Stimulated activated CD4-positive, alpha-beta T cell treated with anti-CD3 and anti-CD28 coated beads, Interleukin-15, amount 100 ng/mL, for 48 hours (primary cell): ENCODE measurements at regions not wholly inside any gene's neighbourhood (a gene's known extent, or its start where the extent isn't known, plus 50 kb on each side); places are given as distances from the start of the nearest gene placed in this dataset.
"Not testable (repeated sequence)": the region's sequence is repeated elsewhere in the genome, so short reads cannot be mapped to it uniquely, and the experiment has no call there.

Experiments used
- DNase-seq, 2 donors: peaks; one replicate each; pipeline ENCODE4 v3.0.0-alpha.2; 2020; ENCODE audit warnings: low read depth in 2 of 2

DNA sequence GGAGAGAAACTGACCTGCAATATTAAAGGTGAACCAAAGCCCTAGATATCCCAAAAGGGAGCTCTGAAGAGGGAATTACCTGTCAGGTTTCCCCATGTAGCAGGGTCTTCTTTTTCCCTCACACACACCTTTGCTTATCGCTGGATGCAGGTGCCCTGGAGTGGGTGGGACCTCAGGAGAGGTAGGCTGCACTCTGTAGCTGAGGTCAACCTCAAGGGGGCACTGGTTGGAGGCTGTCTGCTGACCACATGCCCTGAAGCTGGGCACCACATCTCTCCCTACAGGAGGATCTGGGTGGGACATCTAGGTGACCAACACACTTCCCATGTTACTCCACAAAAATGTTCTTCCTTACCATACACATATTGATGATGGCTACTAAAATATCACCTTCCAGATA is 298.7 kb upstream of the USP25 start:
- no peak for DNase-seq

- DNase-seq: no peak
These were observed 296.7 kb upstream of the USP25 start for GRCh38 chr21:15433091-15433490.

- DNase-seq: no peak
These were observed 295.4 kb upstream of the USP25 start for GRCh38 chr21:15434163-15434905.

GRCh38 chr21:15436031-15436430 is 293.8 kb upstream of the USP25 start:
- no peak for DNase-seq

DNA sequence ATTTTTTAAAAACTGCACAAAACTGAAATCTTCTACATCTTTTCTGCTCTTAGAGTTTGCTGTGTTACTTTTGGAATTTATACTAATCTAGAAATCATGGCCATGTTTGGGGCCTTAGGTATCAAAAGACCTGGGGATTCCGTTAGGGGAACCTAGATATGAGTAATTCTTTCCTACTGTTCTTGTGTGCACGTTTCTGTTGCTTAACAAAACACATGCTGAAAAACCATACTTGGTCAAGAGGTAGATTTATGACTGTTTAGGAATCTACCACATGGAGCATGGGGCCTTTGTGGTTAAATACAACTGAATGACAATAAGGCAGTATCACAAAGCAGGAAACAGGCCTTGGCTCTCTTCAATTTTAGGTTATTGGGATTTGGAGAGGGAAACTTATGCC is 291.9 kb upstream of the USP25 start:
- DNase-seq: no peak

- DNase-seq: no peak
These were observed 290.1 kb upstream of the USP25 start for GRCh38 chr21:15439726-15440125.

DNA sequence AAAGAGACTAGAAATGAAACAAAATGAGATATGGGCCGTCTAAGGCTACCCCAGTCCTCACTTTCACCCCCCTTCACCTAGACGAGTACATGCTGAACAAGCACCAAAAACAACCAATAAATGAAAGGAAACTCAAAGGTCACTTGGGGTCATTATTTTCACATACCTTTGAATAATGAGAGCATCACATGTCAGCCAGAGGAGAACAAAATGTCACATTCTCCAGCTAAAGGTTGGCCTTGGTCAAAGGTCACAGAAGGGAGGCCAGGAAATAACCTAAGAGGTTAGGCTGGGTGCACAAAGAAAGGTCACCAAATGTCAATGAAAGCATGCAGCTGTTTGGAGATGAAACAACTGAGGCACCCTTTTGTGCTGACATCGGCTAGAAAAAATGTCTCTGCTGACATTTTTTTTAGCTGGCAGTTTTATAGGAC is 288.7 kb upstream of the USP25 start:
- no peak for DNase-seq

GRCh38 chr21:15441992-15442391 is 287.8 kb upstream of the USP25 start:
- DNase-seq: no peak

- no peak for DNase-seq
These were observed 286.9 kb upstream of the USP25 start for GRCh38 chr21:15442743-15443469.

GRCh38 chr21:15443740-15444117 is 286.1 kb upstream of the USP25 start:
- DNase-seq: no peak

DNA sequence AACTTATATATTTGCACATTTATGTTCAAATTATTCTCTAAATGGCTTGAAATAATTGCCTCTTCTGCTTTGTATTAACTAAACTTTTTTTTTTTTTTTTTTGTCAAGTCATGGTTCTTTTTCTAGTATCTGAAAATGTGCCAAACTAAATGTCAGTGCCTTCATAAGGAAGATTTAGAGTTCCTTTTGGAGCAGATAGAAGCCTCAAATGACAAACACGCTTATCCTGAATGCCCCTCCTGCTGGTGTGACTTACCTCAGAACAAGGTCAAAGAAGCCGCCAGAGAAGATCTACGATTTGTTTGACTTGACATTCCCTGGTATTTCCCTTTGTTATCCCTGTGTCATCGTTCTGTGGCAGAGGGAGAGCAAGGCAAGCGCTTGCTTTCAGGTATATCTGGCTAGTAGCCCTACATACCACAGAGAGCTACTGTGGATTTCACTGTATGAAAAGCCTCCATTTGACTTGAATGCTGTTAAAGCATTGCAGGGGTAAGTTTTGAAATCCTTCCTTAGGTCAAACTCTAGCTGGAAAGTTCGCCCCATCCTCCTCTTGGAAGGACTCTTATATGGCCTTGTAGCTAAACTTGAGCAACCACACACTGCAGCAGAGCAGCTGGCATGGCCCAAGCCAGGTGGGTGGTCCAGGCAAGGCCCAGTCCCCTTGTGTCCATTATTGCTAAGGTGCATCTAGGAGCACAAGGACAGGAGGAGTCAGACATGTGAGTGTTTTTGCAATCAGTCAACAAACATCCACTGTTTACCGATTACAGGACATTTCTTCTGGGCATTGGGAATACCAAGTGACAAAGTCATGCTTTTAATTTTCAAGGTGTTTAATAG is 285.4 kb upstream of the USP25 start:
- no peak for DNase-seq

- DNase-seq: no peak
These were observed 284.5 kb upstream of the USP25 start for GRCh38 chr21:15445327-15445726.

DNA sequence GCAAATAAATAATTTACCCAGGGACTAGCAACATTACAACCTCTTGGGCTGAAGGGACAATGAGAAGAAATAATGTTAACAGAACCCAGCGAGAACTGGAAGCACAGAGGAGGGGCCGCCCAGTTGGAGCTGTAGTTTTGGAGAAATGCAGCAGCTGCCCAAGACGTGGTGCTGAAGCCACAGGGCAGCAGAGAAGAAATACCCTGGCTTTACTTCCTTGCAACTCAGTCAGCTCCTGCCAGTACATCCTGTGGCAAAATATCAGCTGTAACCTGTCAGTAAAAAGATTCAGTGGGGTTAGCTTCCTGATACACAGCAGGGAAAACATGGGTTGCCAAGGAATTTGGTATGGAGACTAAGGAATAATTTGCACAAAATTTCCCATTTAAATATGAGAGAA is 283.6 kb upstream of the USP25 start:
- DNase-seq: no peak

DNA sequence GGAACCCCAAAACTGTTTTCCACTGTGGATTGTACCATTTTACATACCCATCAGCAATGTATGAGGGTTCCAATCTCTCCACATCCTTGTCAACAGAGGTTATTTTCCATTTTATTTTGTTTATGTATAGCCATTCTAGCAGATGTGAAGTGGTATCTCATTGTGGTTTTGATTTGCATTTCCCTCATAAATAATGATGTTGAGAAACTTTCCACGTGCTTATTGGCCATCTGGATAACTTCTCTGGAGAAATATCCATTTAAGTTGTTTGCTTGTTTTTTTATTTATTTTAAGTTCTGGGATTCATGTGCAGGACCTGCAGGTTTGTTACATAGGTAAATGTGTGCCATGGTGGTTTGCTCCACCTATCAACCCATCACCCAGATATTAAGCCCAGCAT is 280.2 kb upstream of the USP25 start:
- no peak for DNase-seq

DNA sequence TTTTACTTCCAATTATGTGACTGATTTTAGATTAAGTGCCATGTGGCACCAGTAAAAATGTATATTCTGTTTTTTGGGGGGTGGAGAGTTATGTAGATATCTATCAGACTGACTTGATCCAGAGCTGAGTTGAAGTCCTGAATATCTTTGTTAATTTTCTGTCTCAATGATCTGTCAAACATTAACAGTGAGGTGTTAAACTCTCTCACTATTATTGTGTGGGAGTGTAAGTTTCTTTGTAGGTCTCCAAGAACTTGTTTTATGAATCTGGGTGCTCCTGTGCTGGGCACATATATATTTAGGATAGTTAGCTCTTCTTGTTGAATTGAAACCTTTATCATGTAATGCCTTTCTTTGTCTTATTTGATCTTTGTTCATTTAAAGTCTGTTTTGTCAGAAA is 276.5 kb upstream of the USP25 start:
- no peak for DNase-seq

DNA sequence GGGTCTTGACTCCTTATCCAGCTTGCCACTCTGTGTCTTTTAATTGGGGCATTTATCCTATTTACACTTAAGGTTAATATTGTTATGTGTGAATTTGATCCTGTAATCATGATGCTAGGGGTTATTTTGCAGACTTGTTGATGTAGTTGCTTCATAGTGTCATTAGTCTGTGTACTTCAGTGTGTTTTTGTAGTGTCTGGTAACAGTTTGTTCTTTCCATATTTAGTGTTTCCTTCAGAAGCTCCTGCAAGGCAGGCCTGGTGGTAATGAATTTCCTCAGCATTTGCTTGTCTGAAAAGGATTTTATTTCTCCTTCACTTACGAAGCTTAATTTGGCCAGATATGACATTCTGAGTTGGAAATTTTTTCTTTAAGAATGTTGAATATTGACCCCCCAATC is 276.0 kb upstream of the USP25 start:
- not testable (repeated sequence) for DNase-seq

- DNase-seq: not testable (repeated sequence)
These were observed 274.9 kb upstream of the USP25 start for GRCh38 chr21:15454931-15455330.

GRCh38 chr21:15455819-15456462 is 273.8 kb upstream of the USP25 start:
- no peak for DNase-seq

DNA sequence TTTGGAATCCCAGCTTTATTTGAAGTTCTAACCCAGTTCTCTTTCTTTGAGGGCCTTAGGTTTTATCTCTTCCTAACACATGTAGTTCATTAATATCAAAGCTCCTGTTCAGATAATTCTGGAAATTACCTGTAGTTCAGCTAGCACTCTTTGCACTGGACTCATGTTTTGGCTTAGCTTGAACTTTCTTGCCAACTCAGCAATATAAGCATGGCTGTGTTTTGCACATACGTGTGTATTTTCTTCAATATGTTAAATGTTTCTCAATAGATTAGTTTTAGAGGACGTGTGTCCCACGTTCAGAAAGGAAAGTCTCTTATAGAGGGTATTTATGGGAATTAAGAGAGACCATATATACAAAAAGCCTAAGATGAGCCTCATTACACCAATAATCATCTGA is 271.8 kb upstream of the USP25 start:
- DNase-seq: no peak

DNA sequence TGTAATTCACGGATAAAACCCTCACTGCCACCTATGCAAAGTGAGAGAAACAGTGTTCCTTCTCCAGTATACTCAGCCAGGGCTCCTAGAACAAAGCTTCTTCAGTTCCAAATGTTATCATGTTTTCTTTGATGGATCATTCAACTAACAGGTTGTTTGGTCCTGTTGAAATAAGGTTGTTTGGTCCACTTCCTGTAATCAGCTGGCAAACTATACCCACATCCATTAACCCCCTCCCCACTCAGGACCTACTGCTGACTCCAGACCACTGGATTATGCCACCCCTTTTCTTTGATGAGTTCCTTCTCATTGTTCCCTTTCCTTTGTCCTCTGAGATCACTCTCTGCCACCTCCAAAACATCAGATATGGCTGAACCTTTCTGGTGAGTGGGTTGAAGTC is 267.7 kb upstream of the USP25 start:
- DNase-seq: no peak

GRCh38 chr21:15466329-15466728 is 263.5 kb upstream of the USP25 start:
- no peak for DNase-seq

GRCh38 chr21:15468368-15468767 is 261.4 kb upstream of the USP25 start:
- no peak for DNase-seq
